Cardiac muscle cell (in vitro differentiated cells and primary cell): ENCODE measurements at regions not wholly inside any gene's neighbourhood (a gene's known extent, or its start where the extent isn't known, plus 50 kb on each side); places are given as distances from the start of the nearest gene placed in this dataset.

Experiments
- DNase-seq, 2 donors: peaks; one replicate each; pipeline versions ENCODE4 v3.0.0 to v3.0.0-alpha.2; 2010 to 2017; ENCODE audit warnings: low read depth in 1 of 2, low spot score in 1 of 2
- H3K27ac ChIP-seq: fragments of 200-600 bp; sonication (generic); 2 replicates; pipeline ENCODE4 v1.5.1; 2016
- H3K27me3 ChIP-seq: fragments of 200-600 bp; sonication (generic); 2 replicates; pipeline ENCODE4 v1.6.0; 2016; ENCODE audit warnings: control low read depth
- H3K36me3 ChIP-seq: fragments of 200-600 bp; sonication (generic); 2 replicates; pipeline ENCODE4 v1.5.1; 2016; ENCODE audit warnings: control low read depth
- H3K4me1 ChIP-seq: fragments of 200-600 bp; sonication (generic); 2 replicates; pipeline ENCODE4 v1.8.1; 2017; ENCODE audit warnings: low read depth, mild to moderate bottlenecking, mixed run types
- H3K4me3 ChIP-seq: fragments of 200-600 bp; sonication (generic); 2 replicates; pipeline ENCODE4 v1.5.1; 2016; ENCODE audit warnings: mild to moderate bottlenecking
- H3K9me3 ChIP-seq: fragments of 200-600 bp; sonication (generic); 2 replicates; pipeline ENCODE4 v1.5.1; 2017; ENCODE audit warnings: low read depth, mild to moderate bottlenecking, control low read depth
- TF ChIP-seq, protein P1 (sequence below): IDR thresholded peaks from 2 replicates; pipeline ENCODE4 v1.5.1; 2012; ENCODE audit warnings: low read depth, mild to moderate bottlenecking, low read length

DNA sequence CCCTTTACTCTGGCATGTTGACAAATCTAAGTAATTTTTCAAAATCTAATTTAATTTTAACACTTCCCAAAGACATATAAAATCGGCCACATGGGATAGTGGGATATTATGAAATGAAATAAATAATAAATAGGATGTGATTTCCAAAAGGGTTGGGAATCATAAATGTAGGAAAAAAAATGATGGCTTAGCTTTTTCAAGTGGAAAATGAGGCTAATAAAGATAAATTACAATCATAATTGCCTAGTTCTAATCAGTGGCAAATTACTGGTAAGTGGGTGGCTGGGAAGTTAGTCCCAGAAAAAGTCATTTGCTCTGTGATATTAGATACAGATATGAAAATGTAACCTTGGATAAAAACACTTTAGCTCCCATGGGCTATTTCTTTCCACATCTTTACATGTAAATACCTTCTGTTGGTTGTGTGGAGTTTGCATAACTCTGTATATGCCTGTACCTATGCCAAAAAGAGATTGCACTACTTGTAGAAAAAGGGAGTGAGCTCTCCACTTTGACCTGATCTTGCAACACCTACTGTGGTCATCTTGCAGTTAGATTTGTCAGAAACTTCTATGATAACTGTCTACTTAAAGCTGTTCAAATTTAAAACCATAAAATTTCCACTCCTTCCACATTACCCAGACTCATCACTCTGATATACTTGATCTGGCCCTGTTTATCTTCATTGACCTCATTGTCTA, 284.6 kb upstream of the KAZN start:
- DNase-seq = no peak
- no peaks in the 10 kb centered on the region for H3K4me1 ChIP-seq
- no peak overlapping the region for H3K27ac ChIP-seq
- H3K36me3 ChIP-seq = no peaks in the 10 kb centered on the region
- H3K4me3 ChIP-seq = no peak overlapping the region
- H3K9me3 ChIP-seq = no peaks in the 10 kb centered on the region
- no peaks in the 10 kb centered on the region for H3K27me3 ChIP-seq
- TF ChIP-seq, protein P1, sequence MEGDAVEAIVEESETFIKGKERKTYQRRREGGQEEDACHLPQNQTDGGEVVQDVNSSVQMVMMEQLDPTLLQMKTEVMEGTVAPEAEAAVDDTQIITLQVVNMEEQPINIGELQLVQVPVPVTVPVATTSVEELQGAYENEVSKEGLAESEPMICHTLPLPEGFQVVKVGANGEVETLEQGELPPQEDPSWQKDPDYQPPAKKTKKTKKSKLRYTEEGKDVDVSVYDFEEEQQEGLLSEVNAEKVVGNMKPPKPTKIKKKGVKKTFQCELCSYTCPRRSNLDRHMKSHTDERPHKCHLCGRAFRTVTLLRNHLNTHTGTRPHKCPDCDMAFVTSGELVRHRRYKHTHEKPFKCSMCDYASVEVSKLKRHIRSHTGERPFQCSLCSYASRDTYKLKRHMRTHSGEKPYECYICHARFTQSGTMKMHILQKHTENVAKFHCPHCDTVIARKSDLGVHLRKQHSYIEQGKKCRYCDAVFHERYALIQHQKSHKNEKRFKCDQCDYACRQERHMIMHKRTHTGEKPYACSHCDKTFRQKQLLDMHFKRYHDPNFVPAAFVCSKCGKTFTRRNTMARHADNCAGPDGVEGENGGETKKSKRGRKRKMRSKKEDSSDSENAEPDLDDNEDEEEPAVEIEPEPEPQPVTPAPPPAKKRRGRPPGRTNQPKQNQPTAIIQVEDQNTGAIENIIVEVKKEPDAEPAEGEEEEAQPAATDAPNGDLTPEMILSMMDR = no peak

- H3K4me1 ChIP-seq = no peaks in the 10 kb centered on the region
- H3K27me3 ChIP-seq = no peaks in the 10 kb centered on the region
- no peak overlapping the region for H3K27ac ChIP-seq
- TF ChIP-seq, protein P1 = no peak
- no peaks in the 10 kb centered on the region for H3K9me3 ChIP-seq
- DNase-seq = no peak
- H3K36me3 ChIP-seq = no peaks in the 10 kb centered on the region
- H3K4me3 ChIP-seq = no peak overlapping the region
These were observed 279.7 kb upstream of the KAZN start for GRCh38 chr1:14318830-14319229.

- Histone ChIP-seq H3K36me3 (no peaks in the 10 kb centered on the region), H3K4me3 (no peak overlapping the region), H3K27me3 (no peaks in the 10 kb centered on the region), H3K9me3 (no peaks in the 10 kb centered on the region), H3K4me1 (no peaks in the 10 kb centered on the region), H3K27ac (no peak overlapping the region)
- TF ChIP-seq, protein P1 = no peak
- DNase-seq = peak in 1 of 2 donors; percentile 29
These were observed 278.0 kb upstream of the KAZN start for GRCh38 chr1:14320518-14320917.

GRCh38 chr1:14320986-14321385, 277.5 kb upstream of the KAZN start:
- no peak for DNase-seq
- Histone ChIP-seq H3K9me3 (no peaks in the 10 kb centered on the region), H3K4me1 (no peaks in the 10 kb centered on the region), H3K4me3 (no peak overlapping the region), H3K27me3 (no peaks in the 10 kb centered on the region), H3K27ac (no peak overlapping the region), H3K36me3 (no peaks in the 10 kb centered on the region)
- TF ChIP-seq, protein P1 = no peak

DNA sequence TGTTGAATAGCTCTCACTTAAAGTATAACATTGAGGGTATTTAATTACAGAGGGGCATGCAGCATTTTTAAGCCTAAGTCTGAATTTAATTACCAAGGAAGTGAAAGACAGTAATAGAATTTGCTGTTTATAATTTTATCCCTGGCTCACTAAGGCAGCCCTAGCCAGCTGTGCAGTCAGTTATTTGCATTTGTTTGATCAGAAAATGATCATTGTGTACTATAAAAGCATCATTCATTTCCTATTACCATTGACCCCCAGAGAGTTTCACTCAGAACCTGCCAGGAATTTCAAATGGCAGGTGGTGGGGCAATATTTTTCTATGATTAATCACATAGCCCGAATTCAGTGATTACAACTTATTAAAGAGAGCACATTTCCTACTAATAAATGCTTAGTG, 277.1 kb upstream of the KAZN start:
- H3K4me1 ChIP-seq = no peaks in the 10 kb centered on the region
- no peak overlapping the region for H3K27ac ChIP-seq
- H3K4me3 ChIP-seq = no peak overlapping the region
- H3K27me3 ChIP-seq = no peaks in the 10 kb centered on the region
- TF ChIP-seq, protein P1 = no peak
- H3K36me3 ChIP-seq = no peaks in the 10 kb centered on the region
- H3K9me3 ChIP-seq = no peaks in the 10 kb centered on the region
- DNase-seq = no peak
